ENCODE measurements at regions not wholly inside any gene's neighbourhood (a gene's known extent, or its start where the extent isn't known, plus 50 kb on each side); places are given as distances from the start of the nearest gene placed in this dataset.

DNA sequence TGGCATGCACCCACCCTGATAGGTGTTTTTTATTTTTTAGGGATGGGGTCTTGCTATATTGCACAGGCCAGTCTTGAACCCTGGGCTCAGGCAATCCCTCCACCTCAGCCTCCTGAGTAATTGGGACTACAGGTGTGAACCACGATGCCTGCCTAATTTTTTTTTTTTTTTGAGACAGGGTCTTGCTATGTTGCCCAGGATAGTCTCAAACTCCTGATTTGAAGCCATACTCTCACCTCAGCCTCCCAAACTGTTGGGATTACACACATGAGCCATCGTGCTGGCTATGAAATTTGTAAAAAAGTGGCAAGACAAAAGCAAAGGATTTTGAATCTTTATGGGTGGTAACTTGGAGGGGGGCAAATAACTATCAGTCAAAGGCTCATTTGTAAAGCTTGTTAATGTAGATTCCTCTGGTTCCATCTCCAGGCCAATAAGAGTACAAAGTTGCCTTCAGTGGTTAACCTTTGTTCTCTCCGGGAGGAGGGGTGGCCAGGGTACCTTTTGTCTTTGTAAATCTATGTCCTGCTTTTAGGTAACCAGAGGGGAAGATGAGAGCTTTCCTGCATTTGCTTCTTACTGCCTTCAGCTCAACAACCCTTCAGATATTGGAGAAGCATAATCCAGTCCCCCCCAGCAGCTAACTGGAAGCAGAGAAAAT is 372.0 kb upstream of the JARID2 start:
- no peaks in the 10 kb centered on the region for H3K9me3 ChIP-seq (replicated peaks)
- H3K4me1 ChIP-seq = peaks cover 33% of the 10 kb centered on the region
- H3K27ac ChIP-seq (replicated peaks) = no peak overlapping the region
- H3K4me3 ChIP-seq = no peak overlapping the region
- H3K27me3 ChIP-seq (ENCODE audit: low read depth) = no peaks in the 10 kb centered on the region
- TF ChIP-seq, protein P1, sequence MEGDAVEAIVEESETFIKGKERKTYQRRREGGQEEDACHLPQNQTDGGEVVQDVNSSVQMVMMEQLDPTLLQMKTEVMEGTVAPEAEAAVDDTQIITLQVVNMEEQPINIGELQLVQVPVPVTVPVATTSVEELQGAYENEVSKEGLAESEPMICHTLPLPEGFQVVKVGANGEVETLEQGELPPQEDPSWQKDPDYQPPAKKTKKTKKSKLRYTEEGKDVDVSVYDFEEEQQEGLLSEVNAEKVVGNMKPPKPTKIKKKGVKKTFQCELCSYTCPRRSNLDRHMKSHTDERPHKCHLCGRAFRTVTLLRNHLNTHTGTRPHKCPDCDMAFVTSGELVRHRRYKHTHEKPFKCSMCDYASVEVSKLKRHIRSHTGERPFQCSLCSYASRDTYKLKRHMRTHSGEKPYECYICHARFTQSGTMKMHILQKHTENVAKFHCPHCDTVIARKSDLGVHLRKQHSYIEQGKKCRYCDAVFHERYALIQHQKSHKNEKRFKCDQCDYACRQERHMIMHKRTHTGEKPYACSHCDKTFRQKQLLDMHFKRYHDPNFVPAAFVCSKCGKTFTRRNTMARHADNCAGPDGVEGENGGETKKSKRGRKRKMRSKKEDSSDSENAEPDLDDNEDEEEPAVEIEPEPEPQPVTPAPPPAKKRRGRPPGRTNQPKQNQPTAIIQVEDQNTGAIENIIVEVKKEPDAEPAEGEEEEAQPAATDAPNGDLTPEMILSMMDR (IDR thresholded peaks at IDR 0.05; ENCODE audit: borderline replicate concordance) = no peak
- no peaks in the 10 kb centered on the region for H3K36me3 ChIP-seq
- no peak for DNase-seq
- intact Hi-C loops (cut with micrococcal nuclease) = no loop called here

DNA sequence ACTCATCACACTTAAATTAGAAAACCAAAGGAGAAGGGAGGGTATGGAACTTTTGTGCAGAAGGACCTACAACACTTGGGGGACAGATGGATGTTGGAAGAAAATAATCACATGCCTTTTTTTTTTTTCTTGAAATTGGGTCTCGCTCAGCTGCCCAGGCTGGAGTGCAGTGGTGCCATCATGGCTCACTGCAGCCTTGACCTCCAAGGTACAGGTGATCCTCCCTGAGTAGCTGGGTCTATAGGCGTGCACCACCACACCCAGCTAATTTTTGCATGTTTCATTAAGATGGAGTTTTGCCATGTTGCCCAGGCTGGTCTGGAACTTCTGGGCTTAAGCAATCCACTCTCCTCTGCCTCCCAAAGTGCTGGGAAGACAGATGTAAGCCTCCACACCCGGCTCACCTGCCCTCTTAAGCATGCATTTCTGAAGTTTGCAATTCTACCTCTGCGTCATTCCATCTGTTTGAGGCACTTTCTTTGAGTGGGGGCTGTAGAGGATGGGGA is 370.8 kb upstream of the JARID2 start:
- no peaks in the 10 kb centered on the region for H3K27me3 ChIP-seq (ENCODE audit: low read depth)
- H3K36me3 ChIP-seq = no peaks in the 10 kb centered on the region
- H3K27ac ChIP-seq (replicated peaks) = no peak overlapping the region
- intact Hi-C loops (cut with micrococcal nuclease) = no loop called here
- H3K9me3 ChIP-seq (replicated peaks) = no peaks in the 10 kb centered on the region
- TF ChIP-seq, protein P1 (IDR thresholded peaks at IDR 0.05; ENCODE audit: borderline replicate concordance) = no peak
- H3K4me3 ChIP-seq = no peak overlapping the region
- peaks cover 38% of the 10 kb centered on the region for H3K4me1 ChIP-seq
- DNase-seq = no peak

DNA sequence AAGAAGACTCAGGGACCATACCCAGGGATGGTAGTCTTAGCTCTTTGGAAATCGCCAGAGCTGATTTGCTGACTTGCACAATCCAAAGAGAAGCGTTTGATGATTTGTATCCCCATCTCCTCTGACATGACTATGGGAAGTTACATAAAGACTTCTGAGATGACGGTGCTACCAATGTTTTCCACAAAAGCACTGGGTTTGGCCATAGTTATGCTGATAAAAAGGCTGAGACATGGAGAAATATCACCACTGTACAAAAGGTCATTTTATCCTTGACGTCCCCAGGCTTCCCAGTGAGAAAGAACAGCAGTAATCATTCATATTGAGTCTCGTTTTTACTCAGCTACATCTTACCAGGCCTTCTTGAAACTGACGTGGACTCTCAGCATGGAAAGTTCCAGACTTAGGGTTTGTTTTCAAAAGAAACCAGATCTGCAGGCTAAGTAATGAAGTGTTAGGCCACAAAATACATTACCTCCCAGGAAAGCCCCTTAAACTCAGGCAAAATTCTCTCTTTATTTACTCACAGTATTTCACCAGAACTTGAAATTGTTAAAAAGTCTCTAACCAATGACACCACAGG is 370.3 kb upstream of the JARID2 start:
- Histone ChIP-seq H3K4me1 (peaks cover 43% of the 10 kb centered on the region), H3K9me3 (replicated peaks) (no peaks in the 10 kb centered on the region), H3K36me3 (no peaks in the 10 kb centered on the region), H3K4me3 (no peak overlapping the region), H3K27me3 (ENCODE audit: low read depth) (no peaks in the 10 kb centered on the region), H3K27ac (replicated peaks) (no peak overlapping the region)
- intact Hi-C loops (cut with micrococcal nuclease) = no loop called here
- DNase-seq = no peak
- TF ChIP-seq, protein P1 (IDR thresholded peaks at IDR 0.05; ENCODE audit: borderline replicate concordance) = no peak

- Histone ChIP-seq H3K36me3 (no peaks in the 10 kb centered on the region), H3K4me3 (peak overlapping the region; percentile 26), H3K27me3 (ENCODE audit: low read depth) (no peaks in the 10 kb centered on the region), H3K9me3 (replicated peaks) (no peaks in the 10 kb centered on the region), H3K27ac (replicated peaks) (peak overlapping the region; percentile 81), H3K4me1 (peaks cover 45% of the 10 kb centered on the region)
- DNase-seq = no peak
- intact Hi-C loops (cut with micrococcal nuclease) = no loop called here
- TF ChIP-seq, protein P1 (IDR thresholded peaks at IDR 0.05; ENCODE audit: borderline replicate concordance) = peak; percentile 8
Observed at GRCh38 chr6:14876778-14877613, 368.9 kb upstream of the JARID2 start.

DNA sequence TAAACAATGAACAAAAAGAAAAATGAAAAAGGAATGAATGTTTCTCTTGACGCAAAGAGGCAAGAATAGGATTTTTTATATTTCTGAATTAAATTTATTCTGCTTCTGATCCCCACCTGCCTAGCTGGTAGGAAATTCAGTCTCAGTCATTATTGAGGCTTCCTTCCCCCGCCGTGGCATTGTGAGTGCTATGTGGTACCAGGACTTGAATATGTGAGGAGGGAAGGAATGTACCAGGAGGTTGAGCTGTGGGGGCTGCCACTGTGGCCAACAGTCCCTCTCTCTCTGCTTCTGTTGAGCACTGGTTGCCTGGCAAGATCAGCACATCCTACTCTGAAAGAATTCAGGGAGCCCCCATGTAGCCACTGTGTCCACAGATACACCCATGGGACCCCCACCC is 368.1 kb upstream of the JARID2 start:
- no peaks in the 10 kb centered on the region for H3K9me3 ChIP-seq (replicated peaks)
- peak overlapping the region; percentile 81 for H3K27ac ChIP-seq (replicated peaks)
- no peak overlapping the region for H3K4me3 ChIP-seq
- no peaks in the 10 kb centered on the region for H3K27me3 ChIP-seq (ENCODE audit: low read depth)
- TF ChIP-seq, protein P1 (IDR thresholded peaks at IDR 0.05; ENCODE audit: borderline replicate concordance) = no peak
- DNase-seq = no peak
- intact Hi-C loops (cut with micrococcal nuclease) = no loop called here
- peaks cover 52% of the 10 kb centered on the region for H3K4me1 ChIP-seq
- H3K36me3 ChIP-seq = no peaks in the 10 kb centered on the region
